Right atrium auricular region (tissue), 2 donors: ENCODE measurements at regions not wholly inside any gene's neighbourhood (a gene's known extent, or its start where the extent isn't known, plus 50 kb on each side); places are given as distances from the start of the nearest gene placed in this dataset.

Source experiments
- DNase-seq: peaks from one replicate; pipeline ENCODE4 v3.0.0-alpha.2; 2019; ENCODE audit warnings: low spot score
- H3K27ac ChIP-seq, 2 donors: fragments of 200-600 bp; sonication (generic); 1 replicate in 1 of 2; 2 replicates in 1 of 2; pipeline ENCODE4 v1.5.1; 2016 to 2019
- H3K27me3 ChIP-seq, 2 donors: fragments of 200-600 bp; sonication (generic); one replicate each; pipeline versions ENCODE4 v1.5.1 to v1.6.0; 2017 to 2019
- H3K36me3 ChIP-seq: fragments of 200-600 bp; sonication (generic); one replicate; pipeline ENCODE4 v1.5.1; 2016
- H3K4me1 ChIP-seq, 2 donors: fragments of 200-600 bp; sonication (generic); one replicate each; pipeline versions ENCODE4 v1.5.1 to v1.6.0; 2017 to 2019
- H3K4me3 ChIP-seq, 2 donors: fragments of 200-600 bp; sonication (generic); 1 replicate in 1 of 2; 2 replicates in 1 of 2; pipeline ENCODE4 v1.5.1; 2017 to 2019; ENCODE audit warnings: mild to moderate bottlenecking in 1 of 2, moderate library complexity in 1 of 2
- H3K9me3 ChIP-seq, 2 donors: fragments of 200-600 bp; sonication (generic); one replicate each; pipeline ENCODE4 v1.5.1; 2019
- CTCF ChIP-seq, 2 donors: fragments of 200-600 bp; sonication (generic); IDR thresholded peaks; one replicate each; pipeline ENCODE4 v1.5.1; 2019; ENCODE audit warnings: antibody characterized with exemption in 2 of 2

GRCh38 chr16:66121466-66121865 lies 245.0 kb upstream of the CDH5 start:
- DNase-seq = no peak

GRCh38 chr16:66120656-66121055 lies 245.8 kb upstream of the CDH5 start:
- Histone ChIP-seq H3K4me1 (no peaks in the 10 kb centered on the region), H3K27ac (no peak overlapping the region), H3K27me3 (no peaks in the 10 kb centered on the region), H3K4me3 (no peak overlapping the region), H3K9me3 (no peaks in the 10 kb centered on the region), H3K36me3 (no peaks in the 10 kb centered on the region)
- TF ChIP-seq CTCF (IDR thresholded peaks at IDR 0.05) = no peak
- no peak for DNase-seq

More at GRCh38 chr16:66121466-66121865, 245.0 kb upstream of the CDH5 start:
- Histone ChIP-seq H3K27ac (no peak overlapping the region), H3K4me1 (no peaks in the 10 kb centered on the region), H3K4me3 (no peak overlapping the region), H3K36me3 (no peaks in the 10 kb centered on the region), H3K9me3 (no peaks in the 10 kb centered on the region), H3K27me3 (no peaks in the 10 kb centered on the region)
- no peak for TF ChIP-seq CTCF (IDR thresholded peaks at IDR 0.05)

DNA sequence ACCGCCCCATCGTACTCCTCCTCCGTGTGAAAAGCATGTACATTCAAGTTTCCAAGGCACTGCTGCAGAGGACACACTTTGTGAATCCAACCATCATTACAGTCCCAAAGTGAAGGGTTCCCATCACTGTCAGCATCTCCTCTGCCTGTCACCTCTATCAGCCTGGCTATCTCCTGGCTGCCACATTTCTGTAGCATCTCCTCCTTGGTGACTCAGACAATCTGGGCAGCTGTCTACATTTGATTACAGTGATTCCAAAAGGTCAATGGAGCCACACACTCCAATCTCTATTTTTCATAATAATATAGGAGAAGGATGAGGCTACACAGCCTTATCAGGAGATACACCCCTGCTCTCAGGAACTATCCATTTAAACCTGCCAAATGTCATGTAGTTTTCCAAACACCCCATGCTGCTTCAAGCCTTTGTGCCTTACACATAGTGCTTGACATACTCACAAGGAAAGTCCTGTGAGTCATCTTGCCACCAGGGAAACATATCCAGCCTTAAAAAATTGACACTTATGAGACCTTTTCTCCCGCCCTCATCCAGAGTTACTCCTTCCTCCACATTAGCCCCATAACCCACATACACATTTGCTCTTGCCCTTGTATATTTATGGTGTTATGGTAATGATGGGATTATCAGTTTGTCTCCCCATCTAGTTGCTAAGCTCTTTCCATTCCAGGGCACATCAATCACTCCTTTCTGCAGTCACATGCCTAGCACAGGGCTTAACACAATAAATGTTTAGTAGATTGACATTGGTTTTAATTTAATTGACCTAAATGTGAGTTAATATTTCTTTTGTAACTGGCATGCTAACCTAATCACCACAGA lies 250.1 kb upstream of the CDH5 start:
- Histone ChIP-seq H3K4me1 (no peaks in the 10 kb centered on the region), H3K9me3 (no peaks in the 10 kb centered on the region), H3K36me3 (no peaks in the 10 kb centered on the region), H3K27ac (no peak overlapping the region), H3K27me3 (no peaks in the 10 kb centered on the region), H3K4me3 (no peak overlapping the region)
- DNase-seq = no peak
- no peak for TF ChIP-seq CTCF (IDR thresholded peaks at IDR 0.05)

- Histone ChIP-seq H3K9me3 (no peaks in the 10 kb centered on the region), H3K4me3 (no peak overlapping the region), H3K27ac (no peak overlapping the region), H3K4me1 (no peaks in the 10 kb centered on the region), H3K36me3 (no peaks in the 10 kb centered on the region), H3K27me3 (no peaks in the 10 kb centered on the region)
- no peak for DNase-seq
- TF ChIP-seq CTCF (IDR thresholded peaks at IDR 0.05) = no peak
These were observed 251.1 kb upstream of the CDH5 start for GRCh38 chr16:66115373-66115772.

DNA sequence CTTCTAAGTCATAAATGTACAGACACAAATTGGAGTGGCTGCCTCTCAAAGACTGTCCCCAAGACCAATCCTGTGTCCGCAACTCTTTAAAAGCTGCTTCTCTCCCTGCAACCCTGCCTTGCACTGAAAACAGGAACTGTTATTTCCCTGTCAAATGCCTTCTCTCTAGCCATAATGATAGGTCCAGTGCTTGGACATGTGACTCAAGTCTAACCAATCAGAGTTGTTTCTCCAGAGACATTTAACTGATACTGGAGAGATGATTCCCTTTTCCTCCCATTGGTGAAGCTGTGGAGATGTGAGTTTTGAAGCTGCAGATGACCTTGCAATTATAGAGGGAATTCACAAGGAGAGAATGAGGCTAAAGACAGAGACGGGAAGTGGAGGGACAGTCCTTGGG lies 253.3 kb upstream of the CDH5 start:
- Histone ChIP-seq H3K36me3 (no peaks in the 10 kb centered on the region), H3K4me1 (no peaks in the 10 kb centered on the region), H3K27me3 (no peaks in the 10 kb centered on the region), H3K27ac (no peak overlapping the region), H3K4me3 (no peak overlapping the region), H3K9me3 (no peaks in the 10 kb centered on the region)
- TF ChIP-seq CTCF (IDR thresholded peaks at IDR 0.05) = no peak
- no peak for DNase-seq

DNA sequence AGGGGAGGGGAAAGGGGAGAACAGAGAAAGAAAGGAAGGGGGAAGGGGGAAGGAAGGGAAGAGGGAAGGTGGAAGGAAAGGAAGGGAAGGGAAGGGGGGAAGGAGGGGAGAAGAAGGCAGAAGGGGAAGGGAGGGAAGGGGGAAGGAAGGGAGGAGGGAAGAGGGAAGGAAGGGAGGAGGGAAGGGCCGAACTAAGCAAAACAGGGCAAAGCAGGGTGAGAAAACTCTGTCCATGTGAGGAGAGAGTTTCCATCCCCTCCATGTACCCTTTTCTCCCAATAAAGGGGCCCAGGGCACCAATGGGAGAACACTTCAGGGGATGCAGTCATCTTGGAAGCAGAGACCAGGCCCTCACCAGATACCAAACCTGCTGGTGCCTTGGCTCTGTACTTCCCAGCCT lies 256.8 kb upstream of the CDH5 start:
- Histone ChIP-seq H3K4me1 (no peaks in the 10 kb centered on the region), H3K27me3 (no peaks in the 10 kb centered on the region), H3K27ac (no peak overlapping the region), H3K9me3 (no peaks in the 10 kb centered on the region), H3K4me3 (no peak overlapping the region), H3K36me3 (no peaks in the 10 kb centered on the region)
- no peak for DNase-seq
- TF ChIP-seq CTCF (IDR thresholded peaks at IDR 0.05) = no peak
